Fibroblast of pulmonary artery (primary cell): ENCODE measurements at regions not wholly inside any gene's neighbourhood (a gene's known extent, or its start where the extent isn't known, plus 50 kb on each side); places are given as distances from the start of the nearest gene placed in this dataset.
"Not testable (repeated sequence)": the region's sequence is repeated elsewhere in the genome, so short reads cannot be mapped to it uniquely, and the experiment has no call there.

ENCODE experiments used
- DNase-seq: peaks from one replicate; pipeline ENCODE4 v3.0.0-alpha.2; 2010; ENCODE audit warnings: low read depth
- H3K4me3 ChIP-seq: replicated peaks from 2 replicates; pipeline ENCODE4 v1.5.1; 2011; ENCODE audit warnings: low read depth, mild to moderate bottlenecking, control low read depth, low read length, moderate library complexity
- CTCF ChIP-seq: IDR thresholded peaks from 2 replicates; pipeline ENCODE4 v1.5.1; 2011; ENCODE audit warnings: mild to moderate bottlenecking, control low read depth, low read length, inconsistent platforms; ENCODE audit errors: missing control alignments

- DNase-seq = no peak
- TF ChIP-seq CTCF = no peak
- no peak overlapping the region for H3K4me3 ChIP-seq
These were observed 60.3 kb upstream of the ZNF81 start for GRCh38 chrX:47776292-47777006.

GRCh38 chrX:47772764-47773163 lies 63.9 kb upstream of the ZNF81 start:
- no peak overlapping the region for H3K4me3 ChIP-seq
- no peak for DNase-seq
- no peak for TF ChIP-seq CTCF

GRCh38 chrX:47771473-47771872 lies 65.2 kb upstream of the ZNF81 start:
- TF ChIP-seq CTCF = no peak
- H3K4me3 ChIP-seq = no peak overlapping the region
- DNase-seq = no peak

GRCh38 chrX:47762826-47763225 lies 73.9 kb upstream of the ZNF81 start:
- DNase-seq, H3K4me3 ChIP-seq: not testable (repeated sequence)

GRCh38 chrX:47752685-47753084 lies 84.0 kb upstream of the ZNF81 start:
- no peak for DNase-seq
- H3K4me3 ChIP-seq = no peak overlapping the region
- TF ChIP-seq CTCF = no peak

- DNase-seq = peak; percentile 40
- TF ChIP-seq CTCF = peak; percentile 41
- no peak overlapping the region for H3K4me3 ChIP-seq
These were observed 85.0 kb upstream of the ZNF81 start for GRCh38 chrX:47751670-47752069.

- peak; percentile 8 for DNase-seq
- TF ChIP-seq CTCF = no peak
- H3K4me3 ChIP-seq = no peak overlapping the region
These were observed 87.3 kb upstream of the ZNF81 start for GRCh38 chrX:47749185-47749967.
